SK-N-SH (cell line): ENCODE measurements at regions not wholly inside any gene's neighbourhood (a gene's known extent, or its start where the extent isn't known, plus 50 kb on each side); places are given as distances from the start of the nearest gene placed in this dataset.

Experiments
- CTCF ChIP-seq: fragments of 200-600 bp; sonication (generic); IDR thresholded peaks from 2 replicates; pipeline ENCODE4 v1.6.1; 2017; ENCODE audit warnings: antibody characterized with exemption, mild to moderate bottlenecking, moderate library complexity
- EZH2phosphoT487 ChIP-seq: fragments of 200-600 bp; sonication (generic); IDR thresholded peaks from 2 replicates; pipeline ENCODE4 v1.6.1; 2017; ENCODE audit warnings: low read depth, mixed run types, mild to moderate bottlenecking, antibody characterized with exemption, moderate library complexity, borderline replicate concordance
- FOXJ3 ChIP-seq: sonication (generic); formaldehyde crosslinking; IDR thresholded peaks from 2 replicates; pipeline ENCODE4 v1.5.1; 2020; ENCODE audit warnings: mild to moderate bottlenecking, missing genetic modification reagents
- FOXM1 ChIP-seq: IDR thresholded peaks from 2 replicates; pipeline ENCODE4 v1.4.0; 2012; ENCODE audit warnings: low read depth, mild to moderate bottlenecking
- IRF3 ChIP-seq: fragments of 150-350 bp; IDR thresholded peaks from 2 replicates; pipeline ENCODE4 v1.6.1; 2016; ENCODE audit warnings: mild to moderate bottlenecking, low read depth, low read length
- MAX ChIP-seq: IDR thresholded peaks from 2 replicates; pipeline ENCODE4 v1.4.0; 2012; ENCODE audit warnings: low read depth
- NFIC ChIP-seq: IDR thresholded peaks from 2 replicates; pipeline ENCODE4 v1.4.0; 2012; ENCODE audit warnings: borderline replicate concordance
- POLR2AphosphoS5 ChIP-seq: IDR thresholded peaks from 2 replicates; pipeline ENCODE4 v1.6.1; 2012; ENCODE audit warnings: low read depth, low read length
- RAD21 ChIP-seq: IDR thresholded peaks from 2 replicates; pipeline ENCODE4 v1.6.1; 2012; ENCODE audit warnings: mild to moderate bottlenecking, low read length
- RCOR1 ChIP-seq: fragments of 150-350 bp; IDR thresholded peaks from 2 replicates; pipeline ENCODE4 v1.6.1; 2017; ENCODE audit warnings: antibody characterized with exemption, low read length
- RXRA ChIP-seq: IDR thresholded peaks from 2 replicates; pipeline ENCODE4 v1.4.0; 2012; ENCODE audit warnings: low read depth, mild to moderate bottlenecking, borderline replicate concordance
- TAF1 ChIP-seq: IDR thresholded peaks from 2 replicates; pipeline ENCODE4 v1.6.1; 2012; ENCODE audit warnings: low read depth, mild to moderate bottlenecking, low read length, moderate library complexity, borderline replicate concordance
- YY1 ChIP-seq: IDR thresholded peaks from 2 replicates; pipeline ENCODE4 v1.4.0; 2012; ENCODE audit warnings: low read depth, mild to moderate bottlenecking
- ZBTB33 ChIP-seq: IDR thresholded peaks from 2 replicates; pipeline ENCODE4 v1.4.0; 2012; ENCODE audit warnings: low read depth, borderline replicate concordance

- TF ChIP-seq FOXM1 (no peak), RAD21 (no peak), IRF3 (no peak), MAX (no peak), CTCF (no peak), POLR2AphosphoS5 (no peak), RXRA (no peak), RCOR1 (no peak), EZH2phosphoT487 (no peak), NFIC (no peak), TAF1 (no peak), YY1 (no peak), ZBTB33 (no peak), FOXJ3 (CRISPR knock-in tag) (no peak)
Measured at GRCh38 chr21:20311234-20311787, 686.9 kb upstream of the NCAM2 start.
